Stimulated activated CD8-positive, alpha-beta memory T cell treated with anti-CD3 and anti-CD28 coated beads, Interleukin-12 subunit alpha, Interleukin-12 subunit beta, amount 100 ng/mL, for 24 hours (primary cell): ENCODE measurements at regions not wholly inside any gene's neighbourhood (a gene's known extent, or its start where the extent isn't known, plus 50 kb on each side); places are given as distances from the start of the nearest gene placed in this dataset.
"Not testable (repeated sequence)": the region's sequence is repeated elsewhere in the genome, so short reads cannot be mapped to it uniquely, and the experiment has no call there.

Experiments
- DNase-seq: peaks from one replicate; pipeline ENCODE4 v3.0.0-alpha.2; 2020; ENCODE audit errors: extremely low read depth

DNA sequence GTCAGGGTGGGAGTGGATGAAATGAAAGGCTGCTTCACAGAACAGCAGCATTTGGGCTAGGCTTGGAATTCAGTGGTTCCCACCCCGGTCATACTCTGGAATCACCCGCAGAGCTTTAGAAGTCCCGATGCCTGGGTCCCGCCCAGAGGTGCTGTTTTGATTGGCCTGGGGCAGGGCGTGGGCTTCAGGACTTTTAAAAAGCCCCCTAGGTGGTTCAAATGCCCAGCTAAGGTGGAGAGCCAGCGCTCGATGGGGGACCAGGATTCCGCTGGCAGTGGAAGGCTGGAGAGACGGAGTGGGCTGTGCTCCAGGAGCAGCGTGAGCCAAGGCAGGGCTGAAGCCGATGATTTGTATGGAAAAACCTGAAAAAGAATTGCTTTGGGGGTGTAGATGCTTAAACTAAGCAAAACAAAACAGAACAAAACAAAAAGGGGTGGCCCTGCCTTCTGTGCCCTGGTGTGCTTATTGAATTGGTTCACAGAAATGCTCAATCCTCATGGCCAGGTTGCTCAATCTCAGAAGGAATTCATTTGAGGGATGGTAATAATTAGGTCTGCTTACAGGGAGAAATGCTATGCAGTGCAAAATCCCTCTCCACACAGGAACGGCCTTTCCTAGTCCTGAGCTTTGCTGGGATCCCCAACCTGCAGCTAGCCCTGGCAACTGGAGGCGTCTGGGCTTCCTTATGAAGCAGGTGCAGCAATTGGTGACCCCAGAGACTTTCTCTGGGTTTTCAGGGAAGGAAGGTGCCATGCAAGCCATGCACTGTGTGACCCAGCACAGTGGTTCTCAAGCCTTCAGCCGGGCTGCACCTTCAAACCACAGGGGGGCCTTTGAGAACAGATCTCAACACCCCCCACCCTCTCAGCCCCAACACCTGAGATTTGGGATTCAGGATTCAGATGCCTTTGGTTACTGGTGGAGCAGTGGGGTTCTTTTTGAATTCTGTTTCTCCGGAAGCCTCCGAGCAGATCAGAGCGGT, 174.0 kb upstream of the ZNF618 start:
- DNase-seq = no peak

DNA sequence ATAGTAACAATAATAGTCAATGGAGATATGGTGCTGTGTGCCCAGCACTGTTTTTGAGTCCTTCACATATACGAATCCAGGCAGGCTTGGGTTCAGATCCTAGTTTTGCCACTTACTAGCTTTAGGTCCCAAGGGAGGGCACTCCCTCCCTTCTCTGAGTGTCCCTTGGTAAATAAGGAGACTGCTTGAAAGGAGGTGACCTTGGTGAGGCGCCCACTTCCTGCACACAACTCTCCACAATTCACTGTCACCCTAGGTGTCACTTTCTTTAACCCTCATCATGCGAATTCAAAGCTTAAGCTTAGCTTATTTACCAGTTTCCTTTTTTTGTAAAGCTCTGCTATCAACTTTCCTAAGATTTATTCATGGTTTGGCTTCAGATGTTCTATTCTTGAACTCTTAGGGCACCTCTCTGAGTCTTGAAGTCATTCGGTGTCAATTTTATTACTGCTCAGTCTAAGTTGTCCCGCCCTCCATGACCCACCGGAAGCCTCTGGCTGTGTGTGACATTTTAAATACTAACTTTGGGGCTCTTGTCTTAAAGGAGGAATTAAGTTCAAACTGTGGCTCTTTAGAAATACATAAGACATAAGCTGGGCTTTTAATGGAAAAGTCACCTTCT, 170.7 kb upstream of the ZNF618 start:
- no peak for DNase-seq

DNA sequence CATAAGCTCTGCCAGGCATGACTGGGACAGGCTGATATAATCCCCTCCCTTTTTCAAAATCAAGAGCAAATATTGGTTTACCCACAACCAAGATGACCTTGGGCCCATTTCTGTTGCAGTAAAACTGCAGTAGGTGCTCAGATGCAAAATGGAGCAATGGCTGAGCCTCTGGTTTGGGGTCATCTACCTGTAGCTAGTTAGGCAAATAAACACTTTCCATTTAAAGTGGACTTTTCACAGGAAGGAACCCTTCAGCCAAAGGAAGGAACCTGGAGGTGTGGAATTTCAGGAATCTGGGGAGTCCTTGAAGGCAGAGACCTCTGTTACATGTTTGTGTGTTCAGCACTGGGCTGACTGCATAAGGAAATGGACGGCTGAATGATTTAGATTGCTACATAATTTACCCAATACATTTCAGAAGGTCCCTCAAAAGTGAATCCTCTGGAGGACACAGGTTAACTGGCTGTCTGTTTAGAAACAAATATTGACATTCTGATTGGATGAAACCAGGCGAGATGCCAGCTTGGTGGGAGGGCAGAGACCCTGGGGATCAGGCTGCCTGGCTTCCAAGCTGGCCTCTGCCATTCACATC, 170.1 kb upstream of the ZNF618 start:
- no peak for DNase-seq

DNA sequence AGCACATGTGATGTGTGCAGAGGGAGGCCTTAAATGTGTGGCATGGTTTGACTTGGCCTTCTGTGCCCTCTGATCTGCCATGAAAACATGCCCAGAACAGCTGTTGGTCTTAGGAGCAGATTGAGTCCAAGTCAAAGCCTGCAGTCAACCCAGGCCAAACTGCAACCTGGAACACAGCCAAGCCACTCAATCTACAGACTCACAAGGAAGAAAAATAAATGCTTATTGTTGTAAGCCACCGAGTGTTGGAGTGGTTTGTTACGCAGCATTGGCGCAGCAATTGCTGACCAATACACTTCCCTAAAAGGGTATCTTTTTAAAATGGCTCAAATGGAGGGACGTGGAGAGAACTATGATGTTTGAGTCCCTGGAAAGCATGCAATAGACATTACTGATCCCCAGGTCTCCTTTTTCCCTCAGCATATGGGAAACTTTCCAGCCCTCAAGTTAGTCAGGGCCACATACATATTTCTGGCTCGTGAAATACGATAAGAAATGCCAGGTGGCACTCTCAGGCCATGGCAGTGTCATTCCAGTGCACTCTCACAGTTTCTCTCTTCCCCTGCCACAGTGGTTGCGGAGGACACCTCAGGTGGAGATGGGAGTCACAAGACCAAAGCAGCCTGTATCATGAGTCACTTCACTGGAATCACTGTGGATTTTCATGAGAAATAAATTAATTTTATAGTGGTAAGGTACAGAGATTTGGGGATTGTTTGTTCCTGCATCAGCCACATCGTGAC, 168.0 kb upstream of the ZNF618 start:
- DNase-seq = no peak

DNA sequence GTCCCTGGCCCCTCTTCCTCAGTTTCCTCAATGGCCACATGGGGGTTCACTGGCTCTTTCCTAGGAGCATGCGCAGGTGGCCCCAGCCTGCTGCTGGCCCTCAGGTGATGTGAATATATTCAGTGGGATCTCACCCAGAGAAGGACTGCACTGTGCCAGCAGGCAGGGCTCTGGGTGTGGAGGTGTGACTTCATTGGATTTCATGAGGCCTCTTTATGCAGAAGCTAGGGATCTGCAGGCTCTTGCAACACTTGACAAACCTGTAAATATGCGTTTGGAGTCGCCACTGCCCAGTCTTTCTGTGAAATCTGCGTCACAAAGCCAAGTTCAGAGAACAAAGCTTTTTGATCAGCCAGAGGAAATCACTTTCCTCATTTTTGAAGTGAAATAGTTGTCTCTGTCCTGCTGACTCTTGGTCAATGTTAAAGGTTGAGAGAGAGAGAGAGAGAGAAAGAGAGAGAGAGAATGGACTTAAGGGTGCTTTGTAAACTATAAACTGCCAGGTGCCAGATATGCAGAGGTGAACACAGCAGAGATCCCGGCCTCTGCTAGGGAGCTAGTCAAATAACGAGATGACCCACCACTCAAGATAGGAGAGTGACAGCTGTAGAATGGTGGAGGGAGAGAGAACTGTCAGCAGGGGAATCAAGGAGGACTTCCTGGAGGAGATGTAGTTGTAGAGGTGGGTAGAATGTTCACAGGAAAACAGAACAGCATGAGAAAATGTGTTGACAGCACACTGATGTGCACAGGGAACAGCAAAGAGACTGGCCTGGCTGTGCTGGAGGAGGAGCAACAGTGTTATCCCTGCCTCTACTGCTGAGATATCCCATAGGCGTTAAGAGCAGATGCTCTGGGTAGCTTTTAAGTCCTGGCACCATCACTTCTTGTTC, 167.0 kb upstream of the ZNF618 start:
- DNase-seq = no peak

DNA sequence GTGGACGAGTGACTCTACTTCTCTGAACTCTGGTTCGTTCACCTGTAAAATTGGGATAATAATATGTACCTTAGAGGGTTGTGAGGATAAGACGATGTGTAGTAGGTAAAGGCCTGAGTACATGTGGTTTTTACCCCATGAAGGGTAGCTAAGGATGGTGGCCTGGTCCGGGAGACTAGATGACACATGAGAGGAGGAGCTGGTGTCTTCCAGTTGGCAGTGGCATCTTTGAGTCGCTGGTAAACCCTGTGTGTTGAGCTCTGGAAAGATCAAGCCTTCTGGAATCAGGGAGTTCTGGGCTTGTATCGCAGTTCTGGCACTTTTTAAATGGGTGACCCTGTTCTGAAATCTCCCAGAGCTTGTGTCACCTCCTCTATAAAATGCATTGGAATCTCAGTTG, 166.4 kb upstream of the ZNF618 start:
- DNase-seq = no peak

DNA sequence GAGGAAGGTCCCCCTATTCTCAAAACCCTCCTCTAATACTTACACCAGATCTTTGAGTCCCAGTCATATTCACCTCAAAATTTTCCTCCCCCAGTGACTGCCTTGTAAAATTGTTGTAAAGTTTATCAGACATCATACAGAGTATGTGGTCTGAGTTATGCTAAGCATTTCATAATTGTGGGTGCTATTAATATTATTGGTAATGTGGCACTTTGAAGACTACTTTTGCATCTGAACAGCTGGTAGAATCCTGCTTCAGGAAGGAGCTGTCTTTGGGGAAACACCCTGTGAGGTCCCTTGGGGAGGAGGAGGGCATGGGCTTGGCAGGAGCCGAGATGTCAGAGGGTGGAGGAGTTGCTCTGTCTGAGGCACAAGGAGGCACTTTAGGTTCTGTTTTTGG, 164.9 kb upstream of the ZNF618 start:
- no peak for DNase-seq

DNA sequence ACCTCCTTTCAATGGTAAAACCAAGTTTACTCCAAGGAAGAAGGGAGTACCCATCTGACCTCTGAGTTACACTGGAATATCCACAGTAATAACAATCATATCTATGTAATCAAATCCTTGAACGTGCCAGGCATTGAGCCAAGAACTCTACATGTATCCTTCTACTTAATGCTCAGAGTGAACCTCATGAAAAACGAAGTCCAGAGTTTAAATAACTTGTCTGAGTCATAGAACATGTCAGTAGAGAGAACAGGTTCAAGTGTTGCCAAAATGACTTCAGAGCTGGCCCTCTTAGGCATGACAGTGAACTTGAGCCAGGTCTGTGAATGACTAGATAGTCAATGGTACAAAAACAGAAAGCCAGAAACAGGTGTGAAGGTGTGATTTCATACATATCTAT, 164.1 kb upstream of the ZNF618 start:
- DNase-seq = no peak

DNA sequence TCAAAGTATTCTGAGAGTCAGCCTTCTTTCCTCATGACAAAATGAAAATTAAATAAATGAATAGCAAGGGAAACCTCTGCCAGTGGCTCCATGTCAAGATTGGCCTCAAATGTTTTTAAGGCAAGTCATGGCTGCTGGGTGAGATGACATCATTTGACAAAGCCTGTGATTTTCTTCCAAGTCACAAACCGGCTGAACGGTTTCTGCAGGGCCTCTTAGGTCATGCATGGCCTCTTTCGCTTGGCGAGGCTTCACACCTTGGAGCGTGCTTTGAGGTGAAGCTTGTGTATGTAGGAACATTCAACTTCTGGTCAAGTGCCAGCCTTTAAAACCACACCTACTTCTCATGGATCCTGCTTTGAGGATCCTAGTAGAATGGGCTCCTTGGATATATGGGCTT, 161.0 kb upstream of the ZNF618 start:
- DNase-seq = no peak

DNA sequence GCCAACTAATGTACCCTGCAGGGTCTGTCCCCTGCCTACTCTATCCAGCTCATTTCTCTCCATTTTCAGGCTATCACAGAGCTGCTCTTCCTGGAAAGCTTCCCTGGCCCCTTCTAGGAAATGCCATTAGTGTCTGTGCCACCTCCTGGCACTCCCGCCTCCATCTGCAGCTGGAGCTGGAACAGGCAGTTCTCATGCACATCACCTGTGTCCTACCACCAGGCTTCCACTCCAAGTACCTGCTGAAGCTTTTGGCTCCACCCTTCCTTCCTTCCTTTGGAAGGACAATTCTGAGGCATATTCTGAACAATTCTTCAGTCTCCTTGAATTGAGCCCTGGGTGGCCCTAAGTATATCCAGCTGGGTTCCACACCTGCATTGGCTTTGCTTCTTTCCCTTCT, 156.2 kb upstream of the ZNF618 start:
- no peak for DNase-seq

DNA sequence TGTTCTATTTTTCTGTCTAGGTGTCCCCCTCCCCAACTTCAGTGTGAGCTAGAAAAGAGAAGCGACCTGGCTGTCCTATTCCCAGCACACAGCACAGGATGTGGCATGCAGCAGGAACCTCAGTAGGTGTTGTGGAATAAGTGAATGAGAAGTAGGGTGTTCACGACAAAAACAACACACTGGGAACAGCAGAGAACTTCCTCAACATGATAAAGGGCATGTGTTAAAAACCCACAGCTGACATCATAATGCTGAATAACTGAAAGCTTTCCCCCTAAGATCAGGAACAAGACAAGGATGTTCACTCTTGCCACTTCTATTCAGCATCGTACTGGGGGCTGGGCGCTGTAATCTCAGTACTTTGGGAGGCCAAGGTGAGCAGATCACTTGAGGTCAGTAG, 155.6 kb upstream of the ZNF618 start:
- DNase-seq = no peak

DNA sequence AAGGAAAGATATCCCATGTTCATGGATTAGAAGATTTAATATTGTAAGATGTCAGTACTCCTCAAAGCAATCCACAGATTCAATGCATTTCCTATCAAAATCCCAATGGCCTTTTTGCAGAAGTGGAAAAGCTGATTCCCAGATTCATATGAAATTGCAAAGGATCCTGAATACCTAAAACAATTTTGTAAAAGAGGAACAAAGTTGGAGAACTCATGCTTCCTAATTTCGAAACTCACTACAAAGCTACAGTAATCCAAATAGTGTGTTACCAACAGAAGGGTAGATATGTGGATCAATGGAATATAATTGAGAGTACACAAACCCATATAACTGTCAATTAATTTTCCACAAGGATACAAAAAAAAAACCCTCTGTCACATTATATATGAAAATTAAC, 154.3 kb upstream of the ZNF618 start:
- no peak for DNase-seq

DNA sequence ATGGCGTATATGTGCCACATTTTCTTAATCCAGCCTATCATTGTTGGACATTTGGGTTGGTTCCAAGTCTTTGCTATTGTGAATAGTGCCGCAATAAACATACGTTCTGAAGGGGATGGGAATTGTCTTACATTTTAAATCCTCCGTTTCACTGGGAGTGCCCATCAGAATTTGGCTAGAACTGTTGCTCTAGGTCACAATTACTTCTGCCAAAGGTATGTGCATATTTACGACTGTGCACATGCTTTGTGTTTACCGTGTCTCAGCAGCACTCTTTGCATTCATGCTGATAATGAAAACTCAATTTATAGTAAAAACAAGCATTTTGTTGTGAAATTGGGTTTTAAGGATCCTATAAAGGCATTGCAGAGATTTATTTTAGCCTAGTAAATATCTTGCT, 151.9 kb upstream of the ZNF618 start:
- no peak for DNase-seq

DNA sequence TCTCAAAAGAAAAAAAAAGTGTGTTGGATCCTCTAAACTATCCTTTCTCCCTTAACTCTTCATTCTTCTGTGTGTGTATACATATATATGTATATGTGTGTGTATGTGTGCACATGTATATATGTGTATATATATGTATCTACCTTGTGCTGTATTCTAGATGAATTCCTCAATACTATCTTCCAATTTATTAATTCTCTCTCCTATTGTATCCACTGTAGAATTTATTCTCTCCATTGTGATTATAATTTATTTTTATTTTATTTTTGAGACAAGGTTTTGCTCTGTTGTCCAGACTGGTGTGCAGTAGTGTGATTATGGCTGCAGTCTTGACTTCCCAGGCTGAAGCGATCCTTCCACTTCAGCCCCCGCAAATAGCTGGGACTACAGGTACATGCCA, 147.1 kb upstream of the ZNF618 start:
- DNase-seq = no peak

DNA sequence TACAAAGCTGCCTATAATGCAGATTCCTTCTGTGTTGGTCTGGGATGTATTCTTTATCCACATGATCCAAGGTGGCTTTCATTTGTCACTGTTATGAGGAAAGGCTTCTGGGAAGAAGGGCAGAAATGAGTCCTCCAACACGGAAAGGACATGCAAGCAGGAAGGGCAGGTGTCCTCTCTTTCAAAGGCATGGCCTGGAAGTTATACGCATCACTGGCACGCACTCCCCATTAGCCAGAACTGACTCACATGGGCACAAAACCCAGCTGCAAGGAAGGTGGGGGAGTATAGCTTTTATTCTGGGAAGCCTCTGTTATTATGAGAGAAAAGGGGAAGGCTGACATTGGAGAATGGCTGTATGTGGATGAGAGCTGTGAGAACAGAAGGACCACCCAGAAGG, 141.3 kb upstream of the ZNF618 start:
- no peak for DNase-seq

DNA sequence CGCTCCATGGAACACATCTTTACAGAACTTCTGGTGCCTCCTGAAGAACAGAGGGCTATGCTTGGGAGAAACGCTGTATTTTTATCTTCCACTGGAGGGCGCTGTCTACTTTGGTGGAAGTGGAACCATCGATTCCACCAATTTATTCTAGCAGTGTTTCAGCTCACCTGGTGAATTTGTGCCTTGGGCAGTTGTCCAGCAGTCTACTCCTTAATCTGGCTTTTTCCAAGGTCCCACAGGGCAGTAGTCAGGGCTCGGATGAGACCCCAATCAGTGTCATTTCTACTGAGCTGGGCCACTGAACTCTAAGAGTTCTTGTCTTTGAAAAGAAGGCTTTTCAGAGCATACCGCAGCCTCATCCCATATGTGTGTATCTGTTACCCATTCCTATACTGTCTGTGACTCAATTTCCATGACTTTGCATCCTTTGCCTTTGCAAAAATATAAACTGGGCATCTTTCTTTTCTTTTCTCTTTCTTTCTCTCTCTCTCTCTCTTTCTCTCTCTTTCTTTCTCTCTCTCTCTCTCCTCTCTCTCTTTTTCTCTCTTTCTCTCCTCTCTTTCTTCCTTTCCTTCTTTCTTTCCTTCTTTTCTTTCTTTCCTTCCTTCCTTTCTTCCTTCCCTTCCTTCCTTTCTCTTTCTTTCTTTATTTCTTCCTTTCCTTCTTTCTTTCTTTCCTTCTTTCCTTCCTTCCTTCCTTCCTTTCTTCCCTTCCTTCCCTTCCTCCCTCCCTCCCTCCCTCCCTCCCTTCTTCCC, 138.4 kb upstream of the ZNF618 start:
- no peak for DNase-seq

DNA sequence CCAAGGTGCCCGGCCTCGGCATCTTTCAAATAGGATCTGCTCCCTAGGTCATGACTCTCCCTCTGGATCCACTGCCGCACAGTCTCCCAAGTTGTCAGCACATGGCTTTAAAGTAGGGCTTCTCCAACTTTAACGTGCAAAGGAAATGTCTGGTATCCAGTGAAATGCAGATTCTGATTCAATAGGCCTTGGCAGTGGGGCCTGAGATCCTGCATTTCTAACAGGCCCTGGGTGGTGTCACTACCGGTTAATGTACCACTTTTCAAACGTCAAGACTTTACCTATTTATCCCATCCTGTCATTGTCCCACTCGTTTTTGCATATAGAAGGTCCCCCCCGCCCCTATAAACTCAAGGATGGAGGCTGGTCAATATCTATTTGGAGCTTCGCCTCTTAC, 137.6 kb upstream of the ZNF618 start:
- DNase-seq = no peak

DNA sequence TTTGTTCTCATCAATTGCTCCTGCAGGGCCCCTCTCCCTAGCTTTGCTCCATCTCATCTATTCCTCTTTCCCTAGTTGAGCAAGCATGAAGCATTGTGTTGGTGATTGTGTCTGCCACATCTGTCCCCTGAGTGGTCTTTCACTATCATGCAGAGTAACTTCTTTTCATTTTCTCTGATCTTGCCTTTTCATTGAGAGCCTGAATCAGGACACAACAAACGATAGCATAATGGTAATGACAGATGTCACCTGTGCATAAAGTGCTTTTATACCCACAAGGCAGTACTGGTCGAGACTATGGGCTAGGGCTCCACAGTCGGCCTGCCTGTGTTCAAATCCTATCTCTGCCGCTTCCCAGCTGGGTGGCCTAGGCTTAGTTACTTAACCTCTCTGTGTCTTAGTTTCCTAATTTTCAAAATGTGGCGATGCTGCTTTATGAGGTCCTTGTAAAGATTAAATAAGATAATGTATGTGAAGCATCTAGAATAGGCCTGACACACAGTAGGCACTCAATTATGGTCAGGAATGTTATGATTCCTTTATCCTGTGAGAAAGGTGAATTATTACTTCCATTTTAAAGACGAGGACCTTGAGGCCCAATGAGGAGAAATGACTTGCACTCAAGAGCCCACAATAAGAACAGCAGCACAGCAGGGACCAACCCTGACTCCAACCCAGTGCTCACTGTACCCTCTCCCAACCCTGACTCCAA, 137.1 kb upstream of the ZNF618 start:
- no peak for DNase-seq

DNA sequence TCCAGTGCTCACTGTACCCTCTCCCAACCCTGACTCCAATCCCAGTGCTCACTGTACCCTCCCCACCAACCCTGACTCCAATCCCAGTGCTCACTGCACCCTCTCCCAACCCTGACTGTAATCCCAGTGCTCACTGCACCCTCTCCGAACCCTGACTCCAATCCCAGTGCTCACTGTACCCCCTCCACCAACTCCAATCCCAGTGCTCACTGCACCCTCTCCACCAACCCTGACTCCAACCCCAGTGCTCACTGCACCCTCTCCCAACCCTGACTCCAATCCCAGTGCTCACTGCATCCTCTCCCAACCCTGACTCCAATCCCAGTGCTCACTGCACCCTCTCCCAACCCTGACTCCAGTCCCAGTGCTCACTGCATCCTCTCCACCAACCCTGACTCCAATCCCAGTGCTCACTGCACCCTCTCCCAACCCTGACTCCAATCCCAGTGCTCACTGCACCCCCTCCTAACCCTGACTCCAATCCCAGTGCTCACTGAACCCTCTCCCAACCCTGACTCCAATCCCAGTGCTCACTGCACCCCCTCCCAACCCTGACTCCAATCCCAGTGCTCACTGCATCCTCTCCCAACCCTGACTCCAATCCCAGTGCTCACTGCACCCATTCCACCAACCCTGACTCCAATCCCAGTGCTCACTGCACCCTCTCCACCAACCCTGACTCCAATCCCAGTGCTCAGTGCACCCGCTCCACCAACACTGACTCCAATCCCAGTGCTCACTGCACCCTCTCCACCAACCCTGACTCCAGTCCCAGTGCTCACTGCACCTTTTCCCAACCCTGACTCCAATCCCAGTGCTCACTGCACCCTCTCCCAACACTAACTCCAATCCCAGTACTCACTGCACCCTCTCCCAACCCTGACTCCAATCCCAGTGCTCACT, 136.3 kb upstream of the ZNF618 start:
- not testable (repeated sequence) for DNase-seq
